Smooth muscle cell of the brain vasculature (primary cell): ENCODE measurements at regions not wholly inside any gene's neighbourhood (a gene's known extent, or its start where the extent isn't known, plus 50 kb on each side); places are given as distances from the start of the nearest gene placed in this dataset.
"Not testable (repeated sequence)": the region's sequence is repeated elsewhere in the genome, so short reads cannot be mapped to it uniquely, and the experiment has no call there.

Source experiments
- DNase-seq: peaks from one replicate; pipeline ENCODE4 v3.0.0-alpha.2; 2012; ENCODE audit warnings: low read depth, low spot score

GRCh38 chr6:84941609-84942008 is 177.2 kb upstream of the TBX18 start:
- DNase-seq, result not testable (repeated sequence)

GRCh38 chr6:84929212-84929611 is 164.8 kb upstream of the TBX18 start:
- no peak for DNase-seq

GRCh38 chr6:84927551-84927950 is 163.2 kb upstream of the TBX18 start:
- DNase-seq, result no peak

- DNase-seq, result no peak
Measured at GRCh38 chr6:84926189-84927155, 162.1 kb upstream of the TBX18 start.

GRCh38 chr6:84921891-84922290 is 157.5 kb upstream of the TBX18 start:
- DNase-seq, result no peak

- no peak for DNase-seq
Measured at GRCh38 chr6:84920021-84920420, 155.6 kb upstream of the TBX18 start.

- DNase-seq, result no peak
Measured at GRCh38 chr6:84916704-84917103, 152.3 kb upstream of the TBX18 start.

- DNase-seq, result no peak
Measured at GRCh38 chr6:84912472-84913322, 148.3 kb upstream of the TBX18 start.

GRCh38 chr6:84910906-84911607 is 146.7 kb upstream of the TBX18 start:
- DNase-seq, result no peak

- DNase-seq, result no peak
Measured at GRCh38 chr6:84908304-84908904, 144.0 kb upstream of the TBX18 start.

GRCh38 chr6:84906514-84906913 is 142.1 kb upstream of the TBX18 start:
- no peak for DNase-seq

- DNase-seq, result no peak
Measured at GRCh38 chr6:84905823-84906222, 141.4 kb upstream of the TBX18 start.

- no peak for DNase-seq
Measured at GRCh38 chr6:84902354-84902928, 138.0 kb upstream of the TBX18 start.

GRCh38 chr6:84897988-84898594 is 133.7 kb upstream of the TBX18 start:
- peak; percentile 41 for DNase-seq

- no peak for DNase-seq
Measured at GRCh38 chr6:84897011-84897410, 132.6 kb upstream of the TBX18 start.

GRCh38 chr6:84892671-84893070 is 128.3 kb upstream of the TBX18 start:
- DNase-seq, result no peak

- DNase-seq, result peak; percentile 70
Measured at GRCh38 chr6:84882768-84883766, 118.7 kb upstream of the TBX18 start.

- not testable (repeated sequence) for DNase-seq
Measured at GRCh38 chr6:84879385-84879784, 115.0 kb upstream of the TBX18 start.

- no peak for DNase-seq
Measured at GRCh38 chr6:84877515-84878210, 113.3 kb upstream of the TBX18 start.
